ENCODE measurements at regions not wholly inside any gene's neighbourhood (a gene's known extent, or its start where the extent isn't known, plus 50 kb on each side); places are given as distances from the start of the nearest gene placed in this dataset.

DNA sequence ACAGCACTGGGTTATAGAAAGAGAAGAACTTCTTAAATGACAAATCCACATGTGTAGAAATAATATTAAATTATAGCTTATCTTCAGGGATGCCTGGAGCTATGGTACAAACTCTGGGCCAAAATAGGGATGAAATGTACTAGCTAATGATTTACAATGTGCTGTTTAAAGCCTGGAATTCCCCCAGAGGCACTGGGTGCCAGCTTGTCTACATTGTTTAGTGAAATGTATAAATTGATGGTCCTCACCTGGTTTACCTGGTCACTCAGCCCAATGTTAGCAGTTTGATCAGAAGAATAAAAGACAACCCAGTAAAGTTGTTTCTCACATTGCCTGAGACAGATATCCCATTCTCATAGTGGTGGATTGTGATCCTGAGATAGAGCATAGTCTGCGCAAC, 597.2 kb downstream of the DIAPH3 start:
- TF ChIP-seq, protein P1, sequence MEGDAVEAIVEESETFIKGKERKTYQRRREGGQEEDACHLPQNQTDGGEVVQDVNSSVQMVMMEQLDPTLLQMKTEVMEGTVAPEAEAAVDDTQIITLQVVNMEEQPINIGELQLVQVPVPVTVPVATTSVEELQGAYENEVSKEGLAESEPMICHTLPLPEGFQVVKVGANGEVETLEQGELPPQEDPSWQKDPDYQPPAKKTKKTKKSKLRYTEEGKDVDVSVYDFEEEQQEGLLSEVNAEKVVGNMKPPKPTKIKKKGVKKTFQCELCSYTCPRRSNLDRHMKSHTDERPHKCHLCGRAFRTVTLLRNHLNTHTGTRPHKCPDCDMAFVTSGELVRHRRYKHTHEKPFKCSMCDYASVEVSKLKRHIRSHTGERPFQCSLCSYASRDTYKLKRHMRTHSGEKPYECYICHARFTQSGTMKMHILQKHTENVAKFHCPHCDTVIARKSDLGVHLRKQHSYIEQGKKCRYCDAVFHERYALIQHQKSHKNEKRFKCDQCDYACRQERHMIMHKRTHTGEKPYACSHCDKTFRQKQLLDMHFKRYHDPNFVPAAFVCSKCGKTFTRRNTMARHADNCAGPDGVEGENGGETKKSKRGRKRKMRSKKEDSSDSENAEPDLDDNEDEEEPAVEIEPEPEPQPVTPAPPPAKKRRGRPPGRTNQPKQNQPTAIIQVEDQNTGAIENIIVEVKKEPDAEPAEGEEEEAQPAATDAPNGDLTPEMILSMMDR (IDR thresholded peaks at IDR 0.05; ENCODE audit: insufficient read depth, missing control alignments): no peak
- FAIRE-seq (no peak), DNase-seq (ENCODE audit: insufficient read length, low spot score) (no peak)

DNA sequence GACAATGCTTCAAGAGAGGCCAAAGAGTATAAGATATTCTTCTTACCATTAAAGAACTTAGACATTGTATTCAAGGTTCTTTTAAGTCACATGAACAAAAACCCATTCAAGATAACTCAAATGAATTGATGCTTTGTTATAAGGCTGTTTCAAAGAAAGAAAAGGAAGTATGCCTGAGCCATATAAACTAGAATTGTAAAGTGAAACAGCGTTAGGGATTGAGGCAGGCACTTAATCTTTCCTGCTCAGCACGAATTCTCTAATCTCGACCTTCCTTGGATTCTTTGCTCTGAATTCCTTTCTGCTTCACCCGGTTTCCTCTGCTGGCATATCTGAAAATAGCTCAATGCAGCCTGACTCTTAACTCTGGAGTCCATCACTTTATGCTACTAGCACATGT, 595.4 kb downstream of the DIAPH3 start:
- TF ChIP-seq, protein P1 (IDR thresholded peaks at IDR 0.05; ENCODE audit: insufficient read depth, missing control alignments): no peak
- FAIRE-seq (no peak), DNase-seq (ENCODE audit: insufficient read length, low spot score) (no peak)

DNA sequence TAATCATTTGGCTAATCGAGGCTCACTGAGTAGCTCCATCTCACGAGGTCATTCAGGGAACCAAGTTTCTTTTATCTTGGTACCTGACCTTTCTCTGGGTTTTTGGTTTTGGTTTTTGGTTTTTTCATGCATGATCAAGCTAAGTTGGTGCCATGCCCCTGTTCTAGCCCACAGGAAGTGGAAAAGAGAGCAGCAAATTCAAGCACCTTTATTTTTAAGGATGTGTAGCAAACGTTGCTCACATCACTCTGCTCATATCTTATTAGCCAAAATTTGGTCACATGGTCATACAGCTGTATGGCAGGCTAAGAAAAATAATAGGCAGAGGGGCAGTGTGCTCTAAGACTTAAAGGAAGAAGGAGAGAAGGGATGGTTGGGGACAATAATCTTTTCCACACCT, 593.5 kb downstream of the DIAPH3 start:
- TF ChIP-seq, protein P1 (IDR thresholded peaks at IDR 0.05; ENCODE audit: insufficient read depth, missing control alignments): no peak

DNA sequence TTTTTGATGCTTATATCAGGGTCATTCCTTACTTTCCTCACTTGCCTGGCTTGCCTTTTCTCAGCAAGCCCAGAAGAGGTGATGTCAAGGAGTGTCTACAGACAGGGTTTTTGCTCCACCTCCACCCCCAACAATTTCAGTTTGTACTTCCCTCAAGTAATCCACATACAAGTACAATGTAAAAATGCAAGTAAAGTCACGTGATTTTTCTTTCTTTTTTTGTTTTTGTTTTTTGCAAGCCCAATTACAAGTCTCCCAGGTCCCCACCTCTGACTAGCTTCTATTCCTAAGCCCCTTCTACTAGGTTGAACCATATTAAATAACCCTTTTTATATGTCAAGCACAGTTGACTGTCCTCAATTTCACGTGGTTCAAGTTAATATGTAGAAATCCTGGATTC, 579.6 kb downstream of the DIAPH3 start:
- DNase-seq (ENCODE audit: insufficient read length, low spot score): no peak
- FAIRE-seq: no peak
- TF ChIP-seq, protein P1 (IDR thresholded peaks at IDR 0.05; ENCODE audit: insufficient read depth, missing control alignments): no peak

More for the DNA sequence above, 593.5 kb downstream of the DIAPH3 start:
- FAIRE-seq (no peak), DNase-seq (ENCODE audit: insufficient read length, low spot score) (no peak)

DNA sequence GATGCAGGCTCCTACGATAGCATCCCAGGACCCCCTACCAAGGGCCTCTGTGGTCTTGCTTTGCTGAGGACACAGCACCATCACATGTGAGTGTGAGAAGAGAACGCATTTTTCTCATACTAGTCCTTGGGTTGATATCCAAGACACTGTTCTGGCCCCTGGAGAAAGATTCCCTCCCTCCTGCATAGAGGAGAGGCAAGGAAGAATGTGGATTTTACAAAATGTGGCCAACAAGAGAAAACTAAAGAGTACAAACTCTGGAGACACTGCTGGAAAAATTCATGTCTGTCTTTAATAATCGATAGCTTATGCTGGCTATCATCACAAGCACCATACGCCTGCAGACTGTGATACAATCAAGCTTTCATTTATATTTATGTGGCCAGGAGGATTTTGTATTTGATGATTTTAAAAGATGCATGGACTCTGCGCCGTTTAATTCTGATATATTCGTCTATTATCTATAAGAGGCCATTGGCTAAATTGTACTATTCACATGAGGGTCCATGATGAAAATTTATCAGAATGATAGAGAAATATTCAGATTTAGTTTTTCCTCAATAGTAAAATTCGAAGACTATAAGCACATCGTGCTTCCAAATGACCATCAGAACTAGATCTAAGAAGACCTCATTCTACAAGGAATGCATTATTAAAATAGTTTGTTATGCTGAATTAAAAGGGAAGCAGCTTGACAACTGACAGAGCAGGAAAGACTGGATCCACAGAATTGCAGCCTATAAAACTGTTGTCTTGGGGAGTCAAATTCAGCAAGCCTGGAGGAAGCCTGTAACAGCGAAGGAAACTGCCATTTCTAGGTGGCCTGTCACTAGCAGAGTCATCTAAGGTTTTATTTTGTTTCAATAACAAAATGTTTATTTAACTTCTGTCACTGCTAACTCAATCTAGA, 578.7 kb downstream of the DIAPH3 start:
- DNase-seq (ENCODE audit: insufficient read length, low spot score): no peak
- TF ChIP-seq, protein P1 (IDR thresholded peaks at IDR 0.05; ENCODE audit: insufficient read depth, missing control alignments): no peak

DNA sequence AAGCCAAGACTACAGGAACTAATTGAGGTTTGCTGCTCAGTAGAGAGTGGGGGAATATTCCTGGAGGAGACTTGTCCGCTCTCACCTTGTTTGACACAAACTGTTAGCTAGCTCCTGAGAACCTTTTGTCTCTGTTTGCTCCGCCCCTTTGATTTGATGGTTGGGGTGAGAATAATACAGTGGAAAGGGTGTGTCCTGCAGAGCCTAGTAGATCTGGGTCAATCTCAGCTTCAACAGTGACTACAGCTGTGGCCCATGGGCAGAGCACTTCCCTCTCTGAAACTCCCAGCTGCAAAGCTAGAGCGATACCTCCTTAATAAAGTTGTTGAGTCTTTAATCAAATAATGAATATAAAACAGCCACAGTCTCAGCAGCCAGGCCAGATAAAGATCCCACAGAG, 576.7 kb downstream of the DIAPH3 start:
- no peak for FAIRE-seq
- DNase-seq (ENCODE audit: insufficient read length, low spot score): no peak
- TF ChIP-seq, protein P1 (IDR thresholded peaks at IDR 0.05; ENCODE audit: insufficient read depth, missing control alignments): no peak

More for the DNA sequence above, 578.7 kb downstream of the DIAPH3 start:
- no peak for FAIRE-seq
